HG02642 (cell line): ENCODE measurements at regions not wholly inside any gene's neighbourhood (a gene's known extent, or its start where the extent isn't known, plus 50 kb on each side); places are given as distances from the start of the nearest gene placed in this dataset.
"Not testable (repeated sequence)": the region's sequence is repeated elsewhere in the genome, so short reads cannot be mapped to it uniquely, and the experiment has no call there.

Source experiments
- ATAC-seq: cut with Tn5 transposase; IDR thresholded peaks from one replicate; pipeline ENCODE4 v1.9.1; 2021; ENCODE audit warnings: mild to moderate bottlenecking; ENCODE audit not compliant: unreplicated experiment, poor library complexity

- ATAC-seq: no peak
Observed at GRCh38 chr13:84649853-84650252, 767.6 kb upstream of the SLITRK1 start.

GRCh38 chr13:84648069-84648640, 765.9 kb upstream of the SLITRK1 start:
- no peak for ATAC-seq

GRCh38 chr13:84646957-84647356, 764.7 kb upstream of the SLITRK1 start:
- ATAC-seq: no peak

GRCh38 chr13:84645196-84646012, 763.1 kb upstream of the SLITRK1 start:
- ATAC-seq: no peak

- no peak for ATAC-seq
Observed at GRCh38 chr13:84641491-84641890, 759.2 kb upstream of the SLITRK1 start.

- no peak for ATAC-seq
Observed at GRCh38 chr13:84640691-84641090, 758.4 kb upstream of the SLITRK1 start.

- no peak for ATAC-seq
Observed at GRCh38 chr13:84630476-84630875, 748.2 kb upstream of the SLITRK1 start.

GRCh38 chr13:84616864-84617263, 734.6 kb upstream of the SLITRK1 start:
- no peak for ATAC-seq

GRCh38 chr13:84609716-84610115, 727.4 kb upstream of the SLITRK1 start:
- ATAC-seq: no peak

- no peak for ATAC-seq
Observed at GRCh38 chr13:84607261-84608013, 725.2 kb upstream of the SLITRK1 start.

GRCh38 chr13:84606616-84607015, 724.3 kb upstream of the SLITRK1 start:
- no peak for ATAC-seq

- ATAC-seq: no peak
Observed at GRCh38 chr13:84605927-84606326, 723.7 kb upstream of the SLITRK1 start.

- ATAC-seq: no peak
Observed at GRCh38 chr13:84591444-84591843, 709.2 kb upstream of the SLITRK1 start.

- no peak for ATAC-seq
Observed at GRCh38 chr13:84590663-84591062, 708.4 kb upstream of the SLITRK1 start.

GRCh38 chr13:84588023-84588422, 705.7 kb upstream of the SLITRK1 start:
- ATAC-seq: no peak

- ATAC-seq: not testable (repeated sequence)
Observed at GRCh38 chr13:84579901-84580300, 697.6 kb upstream of the SLITRK1 start.

- ATAC-seq: no peak
Observed at GRCh38 chr13:84574851-84575250, 692.6 kb upstream of the SLITRK1 start.

GRCh38 chr13:84571264-84571663, 689.0 kb upstream of the SLITRK1 start:
- no peak for ATAC-seq

- no peak for ATAC-seq
Observed at GRCh38 chr13:84570831-84571230, 688.6 kb upstream of the SLITRK1 start.

GRCh38 chr13:84569366-84569765, 687.1 kb upstream of the SLITRK1 start:
- ATAC-seq: no peak

- ATAC-seq: no peak
Observed at GRCh38 chr13:84567848-84568247, 685.6 kb upstream of the SLITRK1 start.
